PC-3 (cell line): ENCODE measurements at regions not wholly inside any gene's neighbourhood (a gene's known extent, or its start where the extent isn't known, plus 50 kb on each side); places are given as distances from the start of the nearest gene placed in this dataset.

Experiments used
- EZH2 ChIP-seq: fragments of 300-600 bp; sonication (generic); IDR thresholded peaks from one replicate; pipeline ENCODE4 v1.6.1; 2017; ENCODE audit warnings: antibody characterized with exemption, mild to moderate bottlenecking, low read length; ENCODE audit not compliant: unreplicated experiment
- EZH2phosphoT487 ChIP-seq: fragments of 300-600 bp; sonication (generic); IDR thresholded peaks from 2 replicates; pipeline ENCODE4 v1.6.1; 2018; ENCODE audit warnings: mild to moderate bottlenecking, antibody characterized with exemption, low read length, borderline replicate concordance
- TF ChIP-seq, protein P1 (sequence below): fragments of 300-600 bp; sonication (generic); conservative IDR thresholded peaks from 2 replicates; pipeline ENCODE4 v1.5.1; 2017; ENCODE audit warnings: antibody characterized with exemption, low read depth, mild to moderate bottlenecking, low read length

DNA sequence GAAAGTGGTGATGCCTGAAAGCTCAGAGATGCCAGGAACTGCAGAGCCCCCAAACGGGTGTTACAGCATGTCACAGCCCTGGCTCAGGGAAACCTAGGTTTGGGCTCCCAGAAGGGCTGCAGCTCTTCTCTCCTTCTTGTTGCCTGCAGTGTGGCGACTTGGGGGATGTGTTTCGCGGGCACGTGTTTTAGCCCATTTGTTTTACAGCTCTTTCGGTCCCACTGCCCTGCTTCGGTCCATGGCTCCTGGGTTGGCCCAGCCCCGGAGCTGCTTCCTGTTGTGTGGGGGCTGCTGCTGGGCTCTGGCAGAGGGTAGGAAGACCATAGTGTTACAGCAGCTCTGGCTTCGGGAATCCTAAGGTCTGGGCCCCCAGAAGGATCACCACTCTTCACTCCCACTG, 222.9 kb upstream of the RIOK2 start:
- TF ChIP-seq, protein P1, sequence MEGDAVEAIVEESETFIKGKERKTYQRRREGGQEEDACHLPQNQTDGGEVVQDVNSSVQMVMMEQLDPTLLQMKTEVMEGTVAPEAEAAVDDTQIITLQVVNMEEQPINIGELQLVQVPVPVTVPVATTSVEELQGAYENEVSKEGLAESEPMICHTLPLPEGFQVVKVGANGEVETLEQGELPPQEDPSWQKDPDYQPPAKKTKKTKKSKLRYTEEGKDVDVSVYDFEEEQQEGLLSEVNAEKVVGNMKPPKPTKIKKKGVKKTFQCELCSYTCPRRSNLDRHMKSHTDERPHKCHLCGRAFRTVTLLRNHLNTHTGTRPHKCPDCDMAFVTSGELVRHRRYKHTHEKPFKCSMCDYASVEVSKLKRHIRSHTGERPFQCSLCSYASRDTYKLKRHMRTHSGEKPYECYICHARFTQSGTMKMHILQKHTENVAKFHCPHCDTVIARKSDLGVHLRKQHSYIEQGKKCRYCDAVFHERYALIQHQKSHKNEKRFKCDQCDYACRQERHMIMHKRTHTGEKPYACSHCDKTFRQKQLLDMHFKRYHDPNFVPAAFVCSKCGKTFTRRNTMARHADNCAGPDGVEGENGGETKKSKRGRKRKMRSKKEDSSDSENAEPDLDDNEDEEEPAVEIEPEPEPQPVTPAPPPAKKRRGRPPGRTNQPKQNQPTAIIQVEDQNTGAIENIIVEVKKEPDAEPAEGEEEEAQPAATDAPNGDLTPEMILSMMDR = no peak
- TF ChIP-seq EZH2 = no peak
- no peak for TF ChIP-seq EZH2phosphoT487
